OCI-LY7 (cell line): ENCODE measurements at regions not wholly inside any gene's neighbourhood (a gene's known extent, or its start where the extent isn't known, plus 50 kb on each side); places are given as distances from the start of the nearest gene placed in this dataset.

Source experiments
- CTCF ChIP-seq: fragments of 200-600 bp; sonication (generic); conservative IDR thresholded peaks from 2 replicates; pipeline ENCODE4 v1.5.1; 2014; ENCODE audit warnings: mild to moderate bottlenecking, antibody characterized with exemption, low read length, moderate library complexity, mixed read lengths
- EZH2phosphoT487 ChIP-seq: fragments of 200-600 bp; sonication (generic); IDR thresholded peaks from 2 replicates; pipeline ENCODE4 v1.6.1; 2018; ENCODE audit warnings: low read depth, borderline replicate concordance, mild to moderate bottlenecking, mixed run types, antibody characterized with exemption, low read length, moderate library complexity, mixed read lengths

DNA sequence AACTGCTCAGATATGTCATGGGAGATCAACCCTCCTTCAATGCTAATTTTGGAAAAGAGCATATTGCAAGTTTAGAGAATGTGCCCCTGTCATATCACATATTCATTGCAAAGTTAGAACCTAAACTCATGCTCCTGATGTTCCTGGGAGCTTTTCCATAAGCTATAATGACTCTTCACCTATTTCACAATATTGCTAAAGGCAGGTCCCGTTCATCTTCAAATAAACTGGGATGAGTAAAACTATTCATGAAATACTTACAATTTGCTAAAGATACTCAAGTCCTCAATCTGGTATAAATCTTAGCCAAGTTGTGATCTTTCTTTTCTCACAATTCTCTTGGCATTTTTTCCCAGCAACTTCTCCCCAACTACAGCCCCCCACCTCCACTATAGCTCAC is 121.7 kb upstream of the TNFAIP3 start:
- TF ChIP-seq CTCF: no peak
- TF ChIP-seq EZH2phosphoT487: no peak
